ENCODE measurements at regions not wholly inside any gene's neighbourhood (a gene's known extent, or its start where the extent isn't known, plus 50 kb on each side); places are given as distances from the start of the nearest gene placed in this dataset.

DNA sequence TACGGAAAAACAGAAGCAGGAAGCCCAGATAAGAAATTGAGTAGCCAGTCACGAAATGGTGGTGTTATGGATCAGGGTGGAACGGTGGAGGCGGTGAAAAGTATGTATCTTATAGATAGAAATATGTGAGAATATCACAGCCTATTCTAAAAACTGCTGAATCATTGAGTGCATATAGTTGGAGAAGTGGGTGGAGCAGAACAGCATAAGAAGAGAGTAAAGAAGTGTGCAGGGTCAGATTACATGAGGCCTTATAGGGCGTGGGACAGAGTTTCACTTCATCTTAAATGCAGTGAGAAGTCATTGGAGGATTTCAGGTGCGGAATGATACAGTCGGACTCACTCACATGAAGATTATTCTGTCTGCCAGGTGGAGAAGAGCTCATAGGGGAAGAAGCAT, 293.1 kb downstream of the TRIML1 start:
- no peak overlapping the region for H3K4me3 ChIP-seq (ENCODE audit: low read length)
- H3K27me3 ChIP-seq (ENCODE audit: control insufficient read depth in 1 of 2, insufficient read depth in 2 of 2, low read length in 2 of 2), result no peaks in the 10 kb centered on the region
- ATAC-seq (ENCODE audit: poor library complexity), result no peak
- Mint-ChIP-seq H3K27ac (no peak overlapping the region), H3K9me3 (peaks cover 17% of the 10 kb centered on the region), H3K27me3 (no peaks in the 10 kb centered on the region), H3K36me3 (ENCODE audit: low read depth) (no peaks in the 10 kb centered on the region), H3K4me3 (no peak overlapping the region), H3K4me1 (ENCODE audit: low read depth) (no peaks in the 10 kb centered on the region)
- peaks cover 0 to 17% of the 10 kb centered on the region in 2 experiments for H3K9me3 ChIP-seq (ENCODE audit: control insufficient read depth in 1 of 2, insufficient read depth in 1 of 2, low read length in 2 of 2)
- no peak for DNase-seq
- ChIA-PET CTCF (no interaction called here), POLR2A (no interaction called here)
- intact Hi-C loops (cut with DNase I, micrococcal nuclease), result no loop called here
- TF ChIP-seq, protein P1, sequence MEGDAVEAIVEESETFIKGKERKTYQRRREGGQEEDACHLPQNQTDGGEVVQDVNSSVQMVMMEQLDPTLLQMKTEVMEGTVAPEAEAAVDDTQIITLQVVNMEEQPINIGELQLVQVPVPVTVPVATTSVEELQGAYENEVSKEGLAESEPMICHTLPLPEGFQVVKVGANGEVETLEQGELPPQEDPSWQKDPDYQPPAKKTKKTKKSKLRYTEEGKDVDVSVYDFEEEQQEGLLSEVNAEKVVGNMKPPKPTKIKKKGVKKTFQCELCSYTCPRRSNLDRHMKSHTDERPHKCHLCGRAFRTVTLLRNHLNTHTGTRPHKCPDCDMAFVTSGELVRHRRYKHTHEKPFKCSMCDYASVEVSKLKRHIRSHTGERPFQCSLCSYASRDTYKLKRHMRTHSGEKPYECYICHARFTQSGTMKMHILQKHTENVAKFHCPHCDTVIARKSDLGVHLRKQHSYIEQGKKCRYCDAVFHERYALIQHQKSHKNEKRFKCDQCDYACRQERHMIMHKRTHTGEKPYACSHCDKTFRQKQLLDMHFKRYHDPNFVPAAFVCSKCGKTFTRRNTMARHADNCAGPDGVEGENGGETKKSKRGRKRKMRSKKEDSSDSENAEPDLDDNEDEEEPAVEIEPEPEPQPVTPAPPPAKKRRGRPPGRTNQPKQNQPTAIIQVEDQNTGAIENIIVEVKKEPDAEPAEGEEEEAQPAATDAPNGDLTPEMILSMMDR (IDR thresholded peaks at IDR 0.05), result no peak
- H3K27ac ChIP-seq (ENCODE audit: low read depth in 1 of 2, low read length in 2 of 2), result no peak overlapping the region
- H3K4me1 ChIP-seq (ENCODE audit: insufficient read depth, low read length), result no peaks in the 10 kb centered on the region
- no peaks in the 10 kb centered on the region for H3K36me3 ChIP-seq (ENCODE audit: insufficient read depth, low read length)

DNA sequence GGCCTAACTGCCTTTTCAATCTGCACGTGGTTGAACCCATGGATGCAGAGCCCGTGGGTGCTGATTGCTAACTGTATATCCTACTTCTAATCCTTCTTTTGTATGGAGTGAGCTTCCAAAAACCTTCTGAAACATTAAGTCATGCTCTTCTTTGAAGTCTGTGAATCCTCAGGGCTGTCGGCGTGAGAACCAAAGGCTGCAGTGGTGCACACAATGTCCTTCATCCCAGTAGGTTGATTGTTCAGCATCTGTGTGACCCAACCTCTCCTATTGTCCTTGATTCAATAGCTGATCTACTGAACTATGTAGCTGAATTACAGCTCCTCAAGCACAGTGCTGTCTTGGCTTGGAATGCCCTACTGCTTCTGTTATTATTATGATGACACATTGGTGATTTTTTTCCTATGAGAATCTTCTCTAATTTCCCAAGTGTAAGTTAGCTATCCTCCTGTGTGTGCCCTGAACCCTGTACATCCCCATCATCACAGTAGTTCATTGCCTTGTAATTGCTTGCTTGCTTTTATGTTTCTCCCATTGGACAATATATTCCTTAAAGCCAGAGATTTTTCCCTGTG, 294.6 kb downstream of the TRIML1 start:
- no peak overlapping the region for H3K27ac Mint-ChIP-seq
- Histone ChIP-seq H3K4me1 (ENCODE audit: insufficient read depth, low read length) (no peaks in the 10 kb centered on the region), H3K4me3 (ENCODE audit: low read length) (no peak overlapping the region), H3K36me3 (ENCODE audit: insufficient read depth, low read length) (no peaks in the 10 kb centered on the region), H3K27ac (ENCODE audit: low read depth in 1 of 2, low read length in 2 of 2) (no peak overlapping the region), H3K27me3 (ENCODE audit: control insufficient read depth in 1 of 2, insufficient read depth in 2 of 2, low read length in 2 of 2) (no peaks in the 10 kb centered on the region), H3K9me3 (ENCODE audit: control insufficient read depth in 1 of 2, insufficient read depth in 1 of 2, low read length in 2 of 2) (peaks cover 0 to 17% of the 10 kb centered on the region in 2 experiments)
- DNase-seq (no peak), ATAC-seq (ENCODE audit: poor library complexity) (no peak)
- ChIA-PET POLR2A (no interaction called here), CTCF (no interaction called here)
- TF ChIP-seq, protein P1 (IDR thresholded peaks at IDR 0.05), result no peak
- H3K9me3 Mint-ChIP-seq, result peaks cover 18% of the 10 kb centered on the region
- H3K27me3 Mint-ChIP-seq, result no peaks in the 10 kb centered on the region
- H3K4me1 Mint-ChIP-seq (ENCODE audit: low read depth), result no peaks in the 10 kb centered on the region
- H3K36me3 Mint-ChIP-seq (ENCODE audit: low read depth), result no peaks in the 10 kb centered on the region
- no peak overlapping the region for H3K4me3 Mint-ChIP-seq
- intact Hi-C loops (cut with DNase I, micrococcal nuclease), result no loop called here

DNA sequence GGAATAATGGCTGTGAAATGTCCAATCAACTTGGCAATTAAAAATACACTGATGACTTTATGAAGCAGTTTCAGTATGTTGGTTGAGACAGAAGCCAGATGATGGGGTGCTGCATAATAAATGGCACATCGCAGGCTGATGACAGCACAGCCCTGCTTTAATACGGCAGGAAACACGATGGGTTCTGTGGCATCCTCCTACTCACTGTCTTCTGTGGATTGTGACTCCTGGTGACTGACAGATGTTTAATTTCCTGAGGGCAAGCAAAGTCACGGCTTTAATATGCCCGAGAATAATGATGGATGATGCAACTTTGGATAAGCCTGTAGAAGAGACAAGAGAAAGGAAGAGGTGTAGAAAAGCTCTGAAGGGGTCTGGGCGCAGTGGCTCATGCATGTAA, 295.4 kb downstream of the TRIML1 start:
- Mint-ChIP-seq H3K36me3 (ENCODE audit: low read depth) (no peaks in the 10 kb centered on the region), H3K9me3 (peaks cover 18% of the 10 kb centered on the region), H3K4me3 (no peak overlapping the region), H3K4me1 (ENCODE audit: low read depth) (no peaks in the 10 kb centered on the region), H3K27me3 (no peaks in the 10 kb centered on the region), H3K27ac (no peak overlapping the region)
- no peak for DNase-seq
- no peak overlapping the region for H3K27ac ChIP-seq (ENCODE audit: low read depth in 1 of 2, low read length in 2 of 2)
- no peaks in the 10 kb centered on the region for H3K36me3 ChIP-seq (ENCODE audit: insufficient read depth, low read length)
- TF ChIP-seq, protein P1 (IDR thresholded peaks at IDR 0.05), result no peak
- ChIA-PET CTCF (no interaction called here), POLR2A (no interaction called here)
- no peak for ATAC-seq (ENCODE audit: poor library complexity)
- no peak overlapping the region for H3K4me3 ChIP-seq (ENCODE audit: low read length)
- intact Hi-C loops (cut with DNase I, micrococcal nuclease), result no loop called here
- H3K27me3 ChIP-seq (ENCODE audit: control insufficient read depth in 1 of 2, insufficient read depth in 2 of 2, low read length in 2 of 2), result no peaks in the 10 kb centered on the region
- H3K9me3 ChIP-seq (ENCODE audit: control insufficient read depth in 1 of 2, insufficient read depth in 1 of 2, low read length in 2 of 2), result peaks cover 0 to 22% of the 10 kb centered on the region in 2 experiments
- no peaks in the 10 kb centered on the region for H3K4me1 ChIP-seq (ENCODE audit: insufficient read depth, low read length)

Measured in CD4-positive, alpha-beta T cell (primary cell).